HepG2 (cell line): ENCODE measurements at regions not wholly inside any gene's neighbourhood (a gene's known extent, or its start where the extent isn't known, plus 50 kb on each side); places are given as distances from the start of the nearest gene placed in this dataset.

Experiments
- ATAC-seq: fragments of 200-7000 bp; cut with Tn5 transposase; 3 replicates; pipeline ENCODE4 v1.9.1; 2020; ENCODE audit warnings: mild to moderate bottlenecking, moderate library complexity
- BruUV-seq: library from RNA; stranded (reverse); fragments of 400-500 nt; replicated peaks from 2 replicates; lab custom pipeline; 2021; lab: Mats Ljungman, UMichigan
- CTCF ChIA-PET: fragments of 300-600 bp; formaldehyde crosslinking; extraction: SDS; loops from one replicate; lab custom pipeline; 2021; ENCODE audit warnings: low total read pairs, inconsistent platforms, low intra/inter-chr PET ratio; lab: Yijun Ruan, JAX
- POLR2A ChIA-PET: fragments of 350-600 bp; sonication (Branson Sonifier 250); formaldehyde crosslinking; loops from one replicate; lab custom pipeline; 2020; ENCODE audit warnings: antibody characterized with exemption, inconsistent platforms; lab: Yijun Ruan, JAX
- DNase-seq: peaks from one replicate; pipeline ENCODE4 v3.0.0-alpha.2; 2015; ENCODE audit warnings: low spot score
- FAIRE-seq: peaks from 3 replicates; lab custom pipeline; 2011; peaks lifted over from hg19 to GRCh38; lab: Jason Lieb, UNC
- H2AFZ ChIP-seq: one replicate; pipeline ENCODE4 v1.6.1; 2011; ENCODE audit warnings: low read length, inconsistent platforms
- H3K27ac ChIP-seq: fragments of 300-600 bp; 3 replicates; pipeline ENCODE4 v1.8.0; 2011; ENCODE audit warnings: mixed run types, mild to moderate bottlenecking, mixed read lengths, low read length, inconsistent platforms; ENCODE audit not compliant: insufficient read depth; ENCODE audit errors: extremely low read length
- H3K27me3 ChIP-seq, 2 experiments: fragments of 200-600 bp in 1 of 2; 2 replicates in 1 of 2; 3 replicates in 1 of 2; pipeline versions ENCODE4 v1.6.0 to v1.8.0; 2011; ENCODE audit warnings: low read length in 2 of 2, mild to moderate bottlenecking in 2 of 2, moderate library complexity in 2 of 2, inconsistent platforms in 1 of 2; ENCODE audit not compliant: insufficient read depth in 2 of 2, control insufficient read depth in 1 of 2
- H3K36me3 ChIP-seq, 2 experiments: fragments of 200-600 bp in 1 of 2; replicated peaks in 1 of 2; 2 replicates in 1 of 2; 3 replicates in 1 of 2; pipeline versions ENCODE4 v1.5.1 to v1.8.0; 2011; ENCODE audit warnings: low read length in 2 of 2, inconsistent platforms in 1 of 2; ENCODE audit not compliant: insufficient read depth in 2 of 2, control insufficient read depth in 1 of 2
- H3K4me1 ChIP-seq: 2 replicates; pipeline ENCODE4 v1.5.1; 2012; ENCODE audit warnings: low read length, inconsistent platforms; ENCODE audit not compliant: insufficient read depth
- H3K4me2 ChIP-seq: 2 replicates; pipeline ENCODE4 v1.6.0; 2011; ENCODE audit warnings: low read depth, low read length, inconsistent platforms
- H3K4me3 ChIP-seq, 3 experiments: fragments of 200-600 bp in 1 of 3; sonication (generic), shearing (Covaris generic) in 1 of 3; replicated peaks in 1 of 3; 2 replicates each; pipeline ENCODE4 v1.5.1; 2011 to 2016; ENCODE audit warnings: low read length in 3 of 3, inconsistent platforms in 2 of 3, low read depth in 2 of 3, mild to moderate bottlenecking in 2 of 3, control low read depth in 1 of 3, mixed read lengths in 1 of 3; ENCODE audit not compliant: insufficient read depth in 1 of 3
- H3K79me2 ChIP-seq: one replicate; pipeline ENCODE4 v1.6.1; 2011; ENCODE audit warnings: low read length, inconsistent platforms; ENCODE audit not compliant: insufficient read depth
- H3K9ac ChIP-seq: 2 replicates; pipeline ENCODE4 v1.6.0; 2011; ENCODE audit warnings: mild to moderate bottlenecking, low read depth, low read length, inconsistent platforms; ENCODE audit not compliant: insufficient read depth
- H3K9me3 ChIP-seq: 2 replicates; pipeline ENCODE4 v1.5.1; 2012; ENCODE audit warnings: mild to moderate bottlenecking, low read length
- H4K20me1 ChIP-seq: 2 replicates; pipeline ENCODE4 v1.6.0; 2011; ENCODE audit warnings: inconsistent platforms, mild to moderate bottlenecking, low read length, moderate library complexity; ENCODE audit not compliant: insufficient read depth
- AGO2 ChIP-seq: fragments of 200-400 bp; formaldehyde crosslinking; optimal IDR thresholded peaks from 2 replicates; pipeline ENCODE3; 2017; ENCODE audit warnings: mild to moderate bottlenecking, low read depth, low read length, moderate library complexity
- CSRNP1 ChIP-seq: sonication (generic); formaldehyde crosslinking; IDR thresholded peaks from 2 replicates; pipeline ENCODE4 v1.8.1; 2023; ENCODE audit warnings: mild to moderate bottlenecking, missing genetic modification reagents
- E2F5 ChIP-seq: sonication (generic); formaldehyde crosslinking; conservative IDR thresholded peaks from 2 replicates; pipeline ENCODE4 v1.4.0; 2020; ENCODE audit warnings: missing genetic modification reagents
- HNF1B ChIP-seq: sonication (generic); formaldehyde crosslinking; IDR thresholded peaks from 2 replicates; pipeline ENCODE4 v1.5.1; 2020; ENCODE audit warnings: mild to moderate bottlenecking, moderate library complexity, missing genetic modification reagents
- MATR3 ChIP-seq: sonication (generic); formaldehyde crosslinking; IDR thresholded peaks from 2 replicates; pipeline ENCODE4 v1.4.0; 2020; ENCODE audit warnings: missing genetic modification reagents
- PAXIP1 ChIP-seq: sonication (generic); formaldehyde crosslinking; conservative IDR thresholded peaks from 2 replicates; pipeline ENCODE4 v1.4.0; 2020; ENCODE audit warnings: mild to moderate bottlenecking, missing genetic modification reagents, moderate library complexity
- PBX2 ChIP-seq: IDR thresholded peaks from 2 replicates; pipeline ENCODE4 v1.6.1; 2016; ENCODE audit warnings: control low read depth
- REPIN1 ChIP-seq: sonication (generic); formaldehyde crosslinking; IDR thresholded peaks from 2 replicates; pipeline ENCODE4 v1.8.0; 2022; ENCODE audit warnings: missing genetic modification reagents, low read depth, mild to moderate bottlenecking, borderline replicate concordance
- THAP7 ChIP-seq: sonication (generic); formaldehyde crosslinking; IDR thresholded peaks from 2 replicates; pipeline ENCODE4 v1.8.1; 2023; ENCODE audit warnings: mild to moderate bottlenecking, missing genetic modification reagents
- ZKSCAN1 ChIP-seq: fragments of 150-350 bp; IDR thresholded peaks from 2 replicates; pipeline ENCODE4 v1.6.1; 2014; ENCODE audit warnings: low read length
- WGBS: methylation state at CpG from one replicate; pipeline ENCODE4 v1.1.6; 2017; ENCODE audit warnings: low lambda C conversion rate; 5-methylcytosine and 5-hydroxymethylcytosine counted together
- in situ Hi-C: cut with HindIII; loops from 2 replicates; pipeline ENCODE4 v1.10.0; 2017; ENCODE audit warnings: low pct_unique_long_range_greater_than_20kb; ENCODE audit not compliant: extremely low pct_ligation_motif_present
- intact Hi-C: fragments of 100-400 bp; cut with micrococcal nuclease; formaldehyde crosslinking; loops from one replicate; pipeline ENCODE4 v1.10.0; 2022; ENCODE audit not compliant: unreplicated experiment

GRCh38 chr15:26013981-26014380 lies 150.9 kb upstream of the ATP10A start (continued):
- TF ChIP-seq HNF1B (CRISPR knock-in tag) (no peak), CSRNP1 (no peak), E2F5 (CRISPR knock-in tag) (no peak)

- POLR2A ChIA-PET: no interaction called here
- FAIRE-seq: no peak
- intact Hi-C loops: no loop called here
- in situ Hi-C loops: no loop called here
- Histone ChIP-seq H2AFZ (no peak overlapping the region), H3K27me3 (no peaks in the 10 kb centered on the region), H3K36me3 (no peaks in the 10 kb centered on the region), H3K4me2 (no peak overlapping the region), H3K9ac (no peak overlapping the region), H4K20me1 (no peaks in the 10 kb centered on the region), H3K4me1 (no peaks in the 10 kb centered on the region), H3K79me2 (no peaks in the 10 kb centered on the region), H3K27ac (no peak overlapping the region), H3K9me3 (no peaks in the 10 kb centered on the region), H3K4me3 (no peak overlapping the region)
- 0% methylated on average over 1 of the region's 3 CpGs for WGBS
- DNase-seq: no peak
- CTCF ChIA-PET: no interaction called here
- TF ChIP-seq THAP7 (no peak), REPIN1 (no peak), ZKSCAN1 (no peak), PBX2 (CRISPR knock-in tag) (no peak), MATR3 (no peak), AGO2 (no peak), PAXIP1 (CRISPR knock-in tag) (no peak)
- ATAC-seq: no peak
- no TSS peak for BruUV-seq
Measured at GRCh38 chr15:26011916-26012315, 148.8 kb upstream of the ATP10A start.
